ENCODE measurements at regions not wholly inside any gene's neighbourhood (a gene's known extent, or its start where the extent isn't known, plus 50 kb on each side); places are given as distances from the start of the nearest gene placed in this dataset.

GRCh38 chr13:74892096-74892495 lies 589.9 kb downstream of the TBC1D4 start:
- no peak for FAIRE-seq
- no peak for DNase-seq (ENCODE audit: insufficient read length, low spot score)

GRCh38 chr13:74891610-74892009 lies 590.4 kb downstream of the TBC1D4 start:
- no peak for FAIRE-seq
- no peak for DNase-seq (ENCODE audit: insufficient read length, low spot score)

GRCh38 chr13:74889321-74889720 lies 592.6 kb downstream of the TBC1D4 start:
- FAIRE-seq (no peak), DNase-seq (ENCODE audit: insufficient read length, low spot score) (no peak)

- DNase-seq (ENCODE audit: insufficient read length, low spot score) (no peak), FAIRE-seq (no peak)
These were observed 595.5 kb downstream of the TBC1D4 start for GRCh38 chr13:74886502-74886901.

GRCh38 chr13:74883834-74884233 lies 598.1 kb downstream of the TBC1D4 start:
- no peak for DNase-seq (ENCODE audit: insufficient read length, low spot score)
- FAIRE-seq: no peak

GRCh38 chr13:74871369-74872070 lies 610.4 kb downstream of the TBC1D4 start:
- DNase-seq (ENCODE audit: insufficient read length, low spot score) (peak; percentile 11), FAIRE-seq (no peak)

- no peak for DNase-seq (ENCODE audit: insufficient read length, low spot score)
- no peak for FAIRE-seq
These were observed 611.1 kb downstream of the TBC1D4 start for GRCh38 chr13:74870865-74871264.

- FAIRE-seq: no peak
- DNase-seq (ENCODE audit: insufficient read length, low spot score): no peak
These were observed 612.1 kb downstream of the TBC1D4 start for GRCh38 chr13:74869846-74870245.

GRCh38 chr13:74868049-74868448 lies 613.9 kb downstream of the TBC1D4 start:
- DNase-seq (ENCODE audit: insufficient read length, low spot score): no peak
- FAIRE-seq: no peak

- no peak for FAIRE-seq
- DNase-seq (ENCODE audit: insufficient read length, low spot score): no peak
These were observed 614.5 kb downstream of the TBC1D4 start for GRCh38 chr13:74867460-74867859.

GRCh38 chr13:74866101-74866500 lies 615.9 kb downstream of the TBC1D4 start:
- DNase-seq (ENCODE audit: insufficient read length, low spot score): no peak

GRCh38 chr13:74865656-74866055 lies 616.3 kb downstream of the TBC1D4 start:
- no peak for FAIRE-seq
- DNase-seq (ENCODE audit: insufficient read length, low spot score): no peak

More at GRCh38 chr13:74866101-74866500, 615.9 kb downstream of the TBC1D4 start:
- no peak for FAIRE-seq

- no peak for FAIRE-seq
- DNase-seq (ENCODE audit: insufficient read length, low spot score): no peak
These were observed 621.2 kb downstream of the TBC1D4 start for GRCh38 chr13:74860789-74861188.

- FAIRE-seq (no peak), DNase-seq (ENCODE audit: insufficient read length, low spot score) (no peak)
These were observed 631.1 kb downstream of the TBC1D4 start for GRCh38 chr13:74850893-74851292.

GRCh38 chr13:74847966-74848365 lies 634.0 kb downstream of the TBC1D4 start:
- no peak for DNase-seq (ENCODE audit: insufficient read length, low spot score)
- FAIRE-seq: no peak

- no peak for DNase-seq (ENCODE audit: insufficient read length, low spot score)
- FAIRE-seq: no peak
These were observed 636.2 kb downstream of the TBC1D4 start for GRCh38 chr13:74845806-74846205.

- FAIRE-seq (no peak), DNase-seq (ENCODE audit: insufficient read length, low spot score) (no peak)
These were observed 640.3 kb downstream of the TBC1D4 start for GRCh38 chr13:74841651-74842050.

GRCh38 chr13:74841123-74841522 lies 640.8 kb downstream of the TBC1D4 start:
- FAIRE-seq (no peak), DNase-seq (ENCODE audit: insufficient read length, low spot score) (no peak)

GRCh38 chr13:74839656-74840055 lies 642.3 kb downstream of the TBC1D4 start:
- FAIRE-seq (no peak), DNase-seq (ENCODE audit: insufficient read length, low spot score) (no peak)

- DNase-seq (ENCODE audit: insufficient read length, low spot score) (no peak), FAIRE-seq (no peak)
These were observed 643.9 kb downstream of the TBC1D4 start for GRCh38 chr13:74838096-74838495.

- no peak for DNase-seq (ENCODE audit: insufficient read length, low spot score)
- no peak for FAIRE-seq
These were observed 645.3 kb downstream of the TBC1D4 start for GRCh38 chr13:74836628-74837027.

GRCh38 chr13:74835579-74835978 lies 646.4 kb downstream of the TBC1D4 start:
- no peak for FAIRE-seq
- DNase-seq (ENCODE audit: insufficient read length, low spot score): no peak

- peak; percentile 5 for DNase-seq (ENCODE audit: insufficient read length, low spot score)
- no peak for FAIRE-seq
These were observed 656.1 kb downstream of the TBC1D4 start for GRCh38 chr13:74825938-74826246.

All from HTR-8/SVneo (cell line).